IMR-90 (cell line): ENCODE measurements at regions not wholly inside any gene's neighbourhood (a gene's known extent, or its start where the extent isn't known, plus 50 kb on each side); places are given as distances from the start of the nearest gene placed in this dataset.

ENCODE experiments used
- BHLHE40 ChIP-seq: fragments of 150-350 bp; IDR thresholded peaks from 2 replicates; pipeline ENCODE4 v1.6.1; 2016; ENCODE audit warnings: mild to moderate bottlenecking, low read depth, low read length
- CEBPB ChIP-seq: IDR thresholded peaks from 2 replicates; pipeline ENCODE4 v1.6.1; 2012; ENCODE audit warnings: low read depth, low read length, improper control_type of control experiment
- CHD1 ChIP-seq: IDR thresholded peaks from 2 replicates; pipeline ENCODE4 v1.6.1; 2012; ENCODE audit warnings: low read depth, low read length, improper control_type of control experiment
- MAFK ChIP-seq: IDR thresholded peaks from 2 replicates; pipeline ENCODE4 v1.6.1; 2012; ENCODE audit warnings: low read depth, low read length, improper control_type of control experiment
- POLR2A ChIP-seq: IDR thresholded peaks from 2 replicates; pipeline ENCODE4 v1.6.1; 2012; ENCODE audit warnings: mild to moderate bottlenecking, low read depth, low read length
- RAD21 ChIP-seq: IDR thresholded peaks from 2 replicates; pipeline ENCODE4 v1.6.1; 2012; ENCODE audit warnings: low read length, improper control_type of control experiment
- TF ChIP-seq, protein P1 (sequence below): conservative IDR thresholded peaks from 2 replicates; pipeline ENCODE4 v1.5.1; 2012; ENCODE audit warnings: mild to moderate bottlenecking, low read depth, low read length, improper control_type of control experiment
- TF ChIP-seq, protein P2 (sequence below): fragments of 150-350 bp; IDR thresholded peaks from 2 replicates; pipeline ENCODE4 v1.6.1; 2016; ENCODE audit warnings: low read depth, mild to moderate bottlenecking, low read length, moderate library complexity, borderline replicate concordance
- TF ChIP-seq, protein P3 (sequence below): fragments of 150-350 bp; IDR thresholded peaks from 2 replicates; pipeline ENCODE4 v1.6.1; 2017; ENCODE audit warnings: mild to moderate bottlenecking, antibody characterized with exemption, low read length, low read depth

DNA sequence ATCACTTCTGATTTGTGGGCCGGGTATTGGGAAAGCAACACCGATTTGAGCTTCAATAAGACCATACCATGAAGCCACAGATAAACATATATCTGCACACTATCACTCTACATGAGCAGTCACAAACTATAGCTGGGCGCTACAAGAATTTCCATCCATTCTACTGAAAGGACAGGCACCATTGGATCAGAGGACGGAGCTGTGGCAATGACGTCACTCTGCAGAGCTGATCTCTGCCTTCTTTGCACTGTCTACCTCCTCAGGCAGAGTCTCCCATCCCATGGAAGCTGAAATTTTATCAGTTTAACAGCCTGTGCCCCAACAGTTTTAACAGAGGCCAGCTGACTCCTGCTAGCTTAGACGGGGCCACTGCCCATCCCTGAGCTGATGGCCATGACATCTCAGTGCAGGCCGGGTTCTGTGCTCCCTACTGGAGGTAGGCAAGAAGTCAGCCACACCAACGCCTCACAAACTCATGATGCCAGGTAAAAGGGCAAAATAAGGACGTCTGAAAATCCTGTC lies 389.6 kb upstream of the SALL3 start:
- TF ChIP-seq POLR2A = no peak
- TF ChIP-seq, protein P1, sequence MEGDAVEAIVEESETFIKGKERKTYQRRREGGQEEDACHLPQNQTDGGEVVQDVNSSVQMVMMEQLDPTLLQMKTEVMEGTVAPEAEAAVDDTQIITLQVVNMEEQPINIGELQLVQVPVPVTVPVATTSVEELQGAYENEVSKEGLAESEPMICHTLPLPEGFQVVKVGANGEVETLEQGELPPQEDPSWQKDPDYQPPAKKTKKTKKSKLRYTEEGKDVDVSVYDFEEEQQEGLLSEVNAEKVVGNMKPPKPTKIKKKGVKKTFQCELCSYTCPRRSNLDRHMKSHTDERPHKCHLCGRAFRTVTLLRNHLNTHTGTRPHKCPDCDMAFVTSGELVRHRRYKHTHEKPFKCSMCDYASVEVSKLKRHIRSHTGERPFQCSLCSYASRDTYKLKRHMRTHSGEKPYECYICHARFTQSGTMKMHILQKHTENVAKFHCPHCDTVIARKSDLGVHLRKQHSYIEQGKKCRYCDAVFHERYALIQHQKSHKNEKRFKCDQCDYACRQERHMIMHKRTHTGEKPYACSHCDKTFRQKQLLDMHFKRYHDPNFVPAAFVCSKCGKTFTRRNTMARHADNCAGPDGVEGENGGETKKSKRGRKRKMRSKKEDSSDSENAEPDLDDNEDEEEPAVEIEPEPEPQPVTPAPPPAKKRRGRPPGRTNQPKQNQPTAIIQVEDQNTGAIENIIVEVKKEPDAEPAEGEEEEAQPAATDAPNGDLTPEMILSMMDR = no peak
- TF ChIP-seq CEBPB = no peak
- no peak for TF ChIP-seq RAD21
- no peak for TF ChIP-seq MAFK
- TF ChIP-seq, protein P2, sequence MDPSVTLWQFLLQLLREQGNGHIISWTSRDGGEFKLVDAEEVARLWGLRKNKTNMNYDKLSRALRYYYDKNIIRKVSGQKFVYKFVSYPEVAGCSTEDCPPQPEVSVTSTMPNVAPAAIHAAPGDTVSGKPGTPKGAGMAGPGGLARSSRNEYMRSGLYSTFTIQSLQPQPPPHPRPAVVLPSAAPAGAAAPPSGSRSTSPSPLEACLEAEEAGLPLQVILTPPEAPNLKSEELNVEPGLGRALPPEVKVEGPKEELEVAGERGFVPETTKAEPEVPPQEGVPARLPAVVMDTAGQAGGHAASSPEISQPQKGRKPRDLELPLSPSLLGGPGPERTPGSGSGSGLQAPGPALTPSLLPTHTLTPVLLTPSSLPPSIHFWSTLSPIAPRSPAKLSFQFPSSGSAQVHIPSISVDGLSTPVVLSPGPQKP = no peak
- TF ChIP-seq, protein P3, sequence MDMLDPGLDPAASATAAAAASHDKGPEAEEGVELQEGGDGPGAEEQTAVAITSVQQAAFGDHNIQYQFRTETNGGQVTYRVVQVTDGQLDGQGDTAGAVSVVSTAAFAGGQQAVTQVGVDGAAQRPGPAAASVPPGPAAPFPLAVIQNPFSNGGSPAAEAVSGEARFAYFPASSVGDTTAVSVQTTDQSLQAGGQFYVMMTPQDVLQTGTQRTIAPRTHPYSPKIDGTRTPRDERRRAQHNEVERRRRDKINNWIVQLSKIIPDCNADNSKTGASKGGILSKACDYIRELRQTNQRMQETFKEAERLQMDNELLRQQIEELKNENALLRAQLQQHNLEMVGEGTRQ = no peak
- TF ChIP-seq BHLHE40 = no peak
- TF ChIP-seq CHD1 = no peak
